ENCODE measurements at regions not wholly inside any gene's neighbourhood (a gene's known extent, or its start where the extent isn't known, plus 50 kb on each side); places are given as distances from the start of the nearest gene placed in this dataset.
"Not testable (repeated sequence)": the region's sequence is repeated elsewhere in the genome, so short reads cannot be mapped to it uniquely, and the experiment has no call there.

- TF ChIP-seq CTCF, POLR2A, POLR2AphosphoS5 (IDR thresholded peaks at IDR 0.05): not testable (repeated sequence)
Measured at GRCh38 chr2:131654107-131654506, 126.4 kb downstream of the CCDC74A start.

All from prostate gland (tissue), 2 donors.